GM12801 (cell line): ENCODE measurements at regions not wholly inside any gene's neighbourhood (a gene's known extent, or its start where the extent isn't known, plus 50 kb on each side); places are given as distances from the start of the nearest gene placed in this dataset.

Source experiments
- TF ChIP-seq, protein P1 (sequence below): IDR thresholded peaks from one replicate; pipeline ENCODE4 v1.5.1; 2011; ENCODE audit warnings: control low read depth; ENCODE audit not compliant: insufficient read length; ENCODE audit errors: extremely low read depth

DNA sequence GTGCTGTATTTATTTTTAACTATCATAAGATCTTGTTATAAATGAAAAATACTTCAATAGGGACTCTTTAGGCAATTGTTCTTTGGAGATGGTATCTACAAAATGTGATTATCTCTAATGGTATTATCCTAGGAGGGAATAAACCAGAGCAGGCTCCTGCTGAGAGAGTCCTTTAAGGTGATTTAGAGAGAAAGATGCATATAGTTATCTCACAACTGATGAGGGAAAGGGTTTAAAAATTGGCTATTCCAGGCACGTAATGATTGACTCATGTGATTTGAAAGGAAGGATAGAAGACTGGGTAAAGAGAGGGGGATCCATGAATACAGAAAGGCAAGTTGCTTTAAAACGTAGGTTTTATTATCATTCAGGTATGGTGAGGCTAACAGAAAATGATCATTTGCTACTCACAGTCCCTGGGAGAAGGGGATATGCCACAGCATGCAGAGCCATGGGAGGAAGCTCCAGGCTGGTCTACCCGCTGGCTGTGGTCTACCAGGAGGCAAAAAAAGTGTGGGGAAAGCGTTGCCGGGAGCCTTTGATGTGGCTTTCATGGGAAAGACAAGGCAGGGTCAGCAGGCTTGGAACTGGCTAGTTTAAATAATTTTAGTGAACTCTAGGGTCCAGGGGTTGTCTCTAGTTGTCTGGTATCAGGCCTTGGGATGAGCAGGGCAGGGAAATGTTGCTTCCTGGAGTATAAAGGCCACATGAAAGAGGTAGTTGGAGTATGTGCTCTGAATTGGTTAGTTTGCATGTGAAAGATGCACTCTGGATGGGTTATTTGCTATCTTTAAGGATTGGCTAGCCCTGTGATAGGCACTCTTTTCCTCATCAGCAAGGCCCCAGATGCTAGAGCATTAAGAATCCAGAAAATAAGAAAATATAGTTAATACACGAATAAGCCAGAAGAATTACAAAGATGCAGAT, 798.4 kb upstream of the GRM7 start:
- TF ChIP-seq, protein P1, sequence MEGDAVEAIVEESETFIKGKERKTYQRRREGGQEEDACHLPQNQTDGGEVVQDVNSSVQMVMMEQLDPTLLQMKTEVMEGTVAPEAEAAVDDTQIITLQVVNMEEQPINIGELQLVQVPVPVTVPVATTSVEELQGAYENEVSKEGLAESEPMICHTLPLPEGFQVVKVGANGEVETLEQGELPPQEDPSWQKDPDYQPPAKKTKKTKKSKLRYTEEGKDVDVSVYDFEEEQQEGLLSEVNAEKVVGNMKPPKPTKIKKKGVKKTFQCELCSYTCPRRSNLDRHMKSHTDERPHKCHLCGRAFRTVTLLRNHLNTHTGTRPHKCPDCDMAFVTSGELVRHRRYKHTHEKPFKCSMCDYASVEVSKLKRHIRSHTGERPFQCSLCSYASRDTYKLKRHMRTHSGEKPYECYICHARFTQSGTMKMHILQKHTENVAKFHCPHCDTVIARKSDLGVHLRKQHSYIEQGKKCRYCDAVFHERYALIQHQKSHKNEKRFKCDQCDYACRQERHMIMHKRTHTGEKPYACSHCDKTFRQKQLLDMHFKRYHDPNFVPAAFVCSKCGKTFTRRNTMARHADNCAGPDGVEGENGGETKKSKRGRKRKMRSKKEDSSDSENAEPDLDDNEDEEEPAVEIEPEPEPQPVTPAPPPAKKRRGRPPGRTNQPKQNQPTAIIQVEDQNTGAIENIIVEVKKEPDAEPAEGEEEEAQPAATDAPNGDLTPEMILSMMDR = no peak

DNA sequence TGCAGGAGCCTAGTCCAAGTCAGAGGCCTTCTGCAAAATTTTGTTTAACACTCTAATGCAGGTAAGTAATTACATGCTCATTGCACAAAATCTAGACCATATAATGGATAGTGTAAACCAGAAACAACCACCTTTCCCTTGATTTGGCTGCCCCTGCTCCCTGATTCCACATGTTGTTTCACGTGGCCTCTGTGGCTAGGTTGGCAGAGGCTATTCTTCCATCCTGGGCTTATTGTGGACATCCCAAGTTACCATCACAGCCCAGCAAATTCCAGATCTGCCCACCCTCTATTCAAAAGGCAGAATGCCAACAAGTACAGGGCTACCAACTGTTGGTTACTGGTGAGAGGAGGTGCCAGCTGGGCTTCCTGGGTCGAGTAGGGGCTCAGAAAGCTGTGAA, 794.5 kb upstream of the GRM7 start:
- TF ChIP-seq, protein P1 = no peak

DNA sequence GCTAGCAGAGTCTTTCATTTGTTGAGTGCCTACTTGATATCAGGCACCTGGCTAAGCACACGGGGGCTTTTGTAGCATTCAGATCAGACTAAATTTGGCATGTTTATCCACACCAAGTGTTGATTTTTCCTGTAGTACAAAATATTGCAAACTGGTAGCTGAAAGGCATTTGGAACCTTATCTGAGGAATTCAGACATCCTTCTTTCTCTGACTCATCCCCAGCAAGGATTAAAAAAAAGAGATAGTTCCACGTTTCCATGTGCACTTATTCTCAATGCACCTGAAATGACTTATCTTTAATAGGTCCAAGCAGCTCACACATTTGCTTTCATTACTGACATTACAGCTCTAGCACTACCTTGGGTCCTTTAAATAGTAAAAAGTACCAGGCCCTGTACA, 786.0 kb upstream of the GRM7 start:
- TF ChIP-seq, protein P1 = no peak

DNA sequence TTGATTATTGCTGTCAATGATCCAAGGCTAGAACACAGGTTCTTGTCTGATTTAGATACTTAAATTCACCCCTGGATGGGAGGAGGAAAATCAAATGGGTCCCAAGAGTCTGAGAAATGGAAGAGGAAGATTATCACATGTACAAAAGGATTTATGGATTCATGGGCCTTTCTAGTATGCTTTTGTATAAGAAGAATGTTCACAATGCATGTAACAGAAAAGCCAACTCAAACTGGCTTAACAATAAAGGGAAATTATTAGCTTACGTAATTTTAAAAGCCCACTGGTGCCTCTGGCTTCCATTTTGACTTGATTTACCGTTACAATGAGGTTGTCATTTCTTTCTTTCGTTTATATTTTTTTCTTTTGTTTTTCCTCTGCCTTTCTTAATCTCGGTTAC, 782.5 kb upstream of the GRM7 start:
- TF ChIP-seq, protein P1 = no peak

DNA sequence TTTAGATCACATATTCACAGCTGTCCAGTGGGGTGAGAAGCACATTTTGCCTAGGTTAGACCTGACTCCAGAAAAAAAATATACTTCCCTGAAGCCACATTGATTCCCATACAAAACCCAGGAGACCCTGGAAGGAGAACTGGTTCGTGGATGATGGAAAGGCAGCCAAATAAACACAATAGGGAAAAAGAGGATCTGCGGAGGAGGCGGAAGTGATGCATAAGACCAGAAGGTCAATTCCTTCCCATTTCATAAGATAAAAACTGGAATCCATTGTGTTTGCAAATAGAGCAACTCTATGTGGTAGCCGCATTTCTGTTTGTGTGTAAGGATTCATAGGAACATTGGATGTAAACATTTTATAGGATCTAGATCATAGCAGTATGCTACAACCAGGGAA, 781.9 kb upstream of the GRM7 start:
- TF ChIP-seq, protein P1 = no peak

DNA sequence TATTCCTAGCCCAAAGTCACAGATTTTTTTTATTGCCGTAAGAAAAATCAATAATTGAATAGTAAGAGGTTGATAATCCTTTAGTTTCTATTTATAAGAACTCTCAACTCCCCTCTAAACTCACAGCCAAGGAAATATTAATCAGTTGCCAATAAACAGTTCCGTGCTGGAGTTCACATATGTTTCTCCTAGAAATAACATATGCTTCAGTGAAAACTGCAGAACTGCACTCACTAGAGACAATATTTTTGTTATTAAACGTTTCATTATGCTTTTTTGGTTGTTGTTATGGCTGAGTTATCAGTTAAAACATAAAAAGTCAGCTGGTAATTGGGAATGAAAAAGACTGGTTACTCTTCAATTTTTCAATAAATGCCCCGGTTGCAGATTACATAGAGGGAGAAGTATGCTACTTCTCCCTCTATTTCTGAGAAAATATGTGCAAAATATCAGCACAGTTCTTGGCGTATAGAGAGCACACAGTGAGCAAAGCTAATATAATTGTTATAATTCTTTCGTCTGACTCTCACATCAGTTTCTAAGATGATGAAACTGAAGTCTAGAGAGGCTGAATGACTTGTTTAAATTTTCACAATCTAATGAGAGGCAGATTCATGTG, 781.2 kb upstream of the GRM7 start:
- TF ChIP-seq, protein P1 = no peak

DNA sequence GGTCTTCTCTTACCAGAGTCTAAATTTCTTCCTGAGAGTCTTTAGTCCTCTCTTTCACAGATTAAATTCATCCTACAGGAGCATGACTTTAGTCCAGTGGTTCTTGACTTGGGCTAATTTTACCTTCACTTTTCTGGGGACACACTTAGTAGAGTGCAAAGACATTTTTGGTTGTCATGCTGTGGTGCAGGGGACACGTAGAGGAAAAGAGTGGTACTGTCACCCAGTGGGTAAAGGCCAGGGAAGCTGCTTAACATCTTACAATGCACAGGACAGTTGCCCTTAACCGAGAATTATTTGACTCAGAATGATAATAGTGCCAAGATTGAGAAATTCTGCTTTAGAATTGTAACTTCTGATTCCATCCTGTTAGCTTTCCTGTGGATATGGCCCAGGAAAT, 772.5 kb upstream of the GRM7 start:
- TF ChIP-seq, protein P1 = no peak
